Smooth muscle cell (in vitro differentiated cells): ENCODE measurements at regions not wholly inside any gene's neighbourhood (a gene's known extent, or its start where the extent isn't known, plus 50 kb on each side); places are given as distances from the start of the nearest gene placed in this dataset.

Source experiments
- DNase-seq: peaks from one replicate; lab custom pipeline; 2025; ENCODE audit not compliant: unreplicated experiment; lab: John Stamatoyannopoulos, UW
- H2AFZ ChIP-seq: fragments of 200-600 bp; sonication (generic); 2 replicates; pipeline ENCODE4 v1.6.0; 2016; ENCODE audit warnings: antibody characterized with exemption, low read depth, mild to moderate bottlenecking
- H3F3A ChIP-seq: fragments of 200-600 bp; sonication (generic); 2 replicates; pipeline ENCODE4 v1.6.0; 2017; ENCODE audit warnings: antibody characterized with exemption, low read depth
- H3K27ac ChIP-seq: fragments of 200-600 bp; sonication (generic); 2 replicates; pipeline ENCODE4 v1.5.1; 2016; ENCODE audit warnings: low read depth, mild to moderate bottlenecking
- H3K27me3 ChIP-seq: fragments of 200-600 bp; sonication (generic); 2 replicates; pipeline ENCODE4 v1.6.1; 2016; ENCODE audit warnings: low read depth, mild to moderate bottlenecking
- H3K36me3 ChIP-seq: fragments of 200-600 bp; sonication (generic); 2 replicates; pipeline ENCODE4 v1.5.1; 2016; ENCODE audit warnings: low read depth
- H3K4me1 ChIP-seq: fragments of 200-600 bp; sonication (generic); 2 replicates; pipeline ENCODE4 v1.5.1; 2016; ENCODE audit warnings: low read depth
- H3K4me2 ChIP-seq: fragments of 200-600 bp; sonication (generic); 2 replicates; pipeline ENCODE4 v1.6.0; 2016; ENCODE audit warnings: mild to moderate bottlenecking
- H3K4me3 ChIP-seq: fragments of 200-600 bp; sonication (generic); 2 replicates; pipeline ENCODE4 v1.5.1; 2016; ENCODE audit warnings: mild to moderate bottlenecking
- H3K79me2 ChIP-seq: fragments of 200-600 bp; sonication (generic); 2 replicates; pipeline ENCODE4 v1.6.0; 2016; ENCODE audit warnings: low read depth, mild to moderate bottlenecking
- H3K9ac ChIP-seq: fragments of 200-600 bp; sonication (generic); 2 replicates; pipeline ENCODE4 v1.6.0; 2016; ENCODE audit warnings: low read depth
- H3K9me3 ChIP-seq: fragments of 200-600 bp; sonication (generic); replicated peaks from 2 replicates; pipeline ENCODE4 v1.5.1; 2016; ENCODE audit warnings: low read depth
- H4K20me1 ChIP-seq: fragments of 200-600 bp; sonication (generic); 2 replicates; pipeline ENCODE4 v1.6.0; 2016; ENCODE audit warnings: low read depth
- WGBS: methylation state at CpG from one replicate; pipeline ENCODE4 v1.1.7; 2016; ENCODE audit warnings: low lambda C conversion rate; 5-methylcytosine and 5-hydroxymethylcytosine counted together
- TF ChIP-seq, protein P1 (sequence below): fragments of 200-600 bp; sonication (generic); IDR thresholded peaks from 2 replicates; pipeline ENCODE4 v1.5.1; 2017; ENCODE audit warnings: borderline replicate concordance, mild to moderate bottlenecking, antibody characterized with exemption; ENCODE audit not compliant: insufficient read depth, poor library complexity, severe bottlenecking

DNA sequence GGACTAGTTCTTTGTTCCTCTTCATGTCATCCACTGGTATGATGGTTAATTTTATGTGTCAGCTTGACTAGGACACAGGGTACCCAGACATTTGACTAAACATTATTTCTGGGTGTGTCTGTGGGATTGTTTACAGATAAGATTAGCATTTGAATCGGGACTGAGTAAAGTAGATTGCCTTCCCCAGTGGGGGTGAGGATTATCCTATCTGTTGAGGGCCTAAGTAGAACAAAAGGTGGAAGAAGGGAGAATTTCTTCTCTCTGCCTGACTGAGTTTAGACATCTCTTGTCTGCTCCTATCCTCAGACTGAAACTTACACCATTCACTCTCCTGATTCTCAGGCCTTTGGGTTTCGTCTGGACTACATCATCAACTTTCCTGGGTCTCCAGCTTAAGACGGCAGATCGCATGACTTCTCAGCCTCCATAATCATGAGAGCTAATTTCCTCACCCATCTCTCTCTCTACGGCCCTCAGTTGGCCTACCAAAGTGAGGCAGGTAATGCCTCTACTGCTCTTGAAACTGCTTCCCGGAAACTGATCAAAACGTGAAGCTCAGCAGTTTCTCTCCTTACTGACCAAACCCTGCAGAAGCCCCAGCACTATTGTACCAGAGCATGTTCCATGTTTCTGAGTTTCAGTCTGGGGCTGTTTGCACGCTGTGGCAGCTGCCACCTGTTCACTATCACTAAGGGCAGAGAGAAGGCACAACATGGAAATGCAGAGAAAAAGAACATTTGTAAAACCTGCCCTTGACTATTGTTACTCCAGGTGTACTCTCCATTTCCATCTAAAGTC, 95.4 kb downstream of the NXPE2 start:
- TF ChIP-seq, protein P1, sequence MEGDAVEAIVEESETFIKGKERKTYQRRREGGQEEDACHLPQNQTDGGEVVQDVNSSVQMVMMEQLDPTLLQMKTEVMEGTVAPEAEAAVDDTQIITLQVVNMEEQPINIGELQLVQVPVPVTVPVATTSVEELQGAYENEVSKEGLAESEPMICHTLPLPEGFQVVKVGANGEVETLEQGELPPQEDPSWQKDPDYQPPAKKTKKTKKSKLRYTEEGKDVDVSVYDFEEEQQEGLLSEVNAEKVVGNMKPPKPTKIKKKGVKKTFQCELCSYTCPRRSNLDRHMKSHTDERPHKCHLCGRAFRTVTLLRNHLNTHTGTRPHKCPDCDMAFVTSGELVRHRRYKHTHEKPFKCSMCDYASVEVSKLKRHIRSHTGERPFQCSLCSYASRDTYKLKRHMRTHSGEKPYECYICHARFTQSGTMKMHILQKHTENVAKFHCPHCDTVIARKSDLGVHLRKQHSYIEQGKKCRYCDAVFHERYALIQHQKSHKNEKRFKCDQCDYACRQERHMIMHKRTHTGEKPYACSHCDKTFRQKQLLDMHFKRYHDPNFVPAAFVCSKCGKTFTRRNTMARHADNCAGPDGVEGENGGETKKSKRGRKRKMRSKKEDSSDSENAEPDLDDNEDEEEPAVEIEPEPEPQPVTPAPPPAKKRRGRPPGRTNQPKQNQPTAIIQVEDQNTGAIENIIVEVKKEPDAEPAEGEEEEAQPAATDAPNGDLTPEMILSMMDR, result no peak

DNA sequence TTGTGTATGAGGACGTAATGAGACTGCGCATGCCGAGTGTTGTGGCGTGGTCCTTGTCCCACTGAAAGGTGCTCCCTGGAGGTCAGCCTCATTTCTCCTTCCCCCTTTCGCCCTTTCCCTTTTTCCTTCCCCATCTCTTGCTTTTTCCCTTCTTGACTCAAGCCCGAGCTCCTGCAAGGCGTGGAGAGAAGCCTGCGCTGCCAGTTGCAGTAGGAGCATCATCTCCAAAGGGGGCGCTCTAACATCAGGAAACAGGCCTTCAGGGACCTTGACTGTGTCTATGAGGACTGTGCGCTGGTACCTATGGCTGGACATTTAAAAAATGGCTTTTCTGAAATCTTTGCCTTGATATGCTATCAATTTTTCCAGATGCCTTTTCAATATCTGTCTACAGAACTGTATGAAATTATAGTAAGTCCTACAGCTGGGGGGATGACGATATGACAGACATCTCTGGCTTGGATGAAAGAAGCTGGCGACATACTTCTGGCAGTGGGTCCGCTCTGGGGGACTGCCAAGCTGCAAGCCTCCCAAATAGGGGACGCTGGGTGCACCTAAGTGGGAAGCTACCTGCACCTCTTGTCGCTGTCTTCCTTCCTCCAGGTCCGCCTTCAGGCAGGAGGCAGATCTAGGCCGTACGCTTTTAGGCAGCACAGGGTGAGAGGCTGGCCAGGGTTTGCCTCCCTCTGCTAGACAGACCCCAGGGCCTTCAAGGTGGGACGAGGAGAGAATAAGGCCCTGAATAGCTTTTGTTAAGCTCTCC, 96.5 kb downstream of the NXPE2 start:
- Histone ChIP-seq H3K9ac (no peak overlapping the region), H2AFZ (no peak overlapping the region), H3K9me3 (no peaks in the 10 kb centered on the region), H3F3A (no peaks in the 10 kb centered on the region), H4K20me1 (no peaks in the 10 kb centered on the region), H3K4me3 (no peak overlapping the region), H3K79me2 (no peaks in the 10 kb centered on the region), H3K36me3 (no peaks in the 10 kb centered on the region), H3K27ac (no peak overlapping the region), H3K27me3 (peaks cover 57% of the 10 kb centered on the region), H3K4me1 (no peaks in the 10 kb centered on the region), H3K4me2 (no peak overlapping the region)
- 52% methylated on average over 19 of the region's 19 CpGs for WGBS
- DNase-seq, result peak; percentile 17
- TF ChIP-seq, protein P1, result peak; percentile 96

More for the DNA sequence above, 95.4 kb downstream of the NXPE2 start:
- Histone ChIP-seq H4K20me1 (no peaks in the 10 kb centered on the region), H3K4me3 (no peak overlapping the region), H3F3A (no peaks in the 10 kb centered on the region), H3K79me2 (no peaks in the 10 kb centered on the region), H3K4me2 (no peak overlapping the region), H3K27me3 (peaks cover 52% of the 10 kb centered on the region), H3K36me3 (no peaks in the 10 kb centered on the region), H3K27ac (no peak overlapping the region), H2AFZ (no peak overlapping the region), H3K4me1 (no peaks in the 10 kb centered on the region), H3K9ac (no peak overlapping the region), H3K9me3 (no peaks in the 10 kb centered on the region)
- DNase-seq, result no peak
- 72% methylated on average over 8 of the region's 8 CpGs for WGBS

DNA sequence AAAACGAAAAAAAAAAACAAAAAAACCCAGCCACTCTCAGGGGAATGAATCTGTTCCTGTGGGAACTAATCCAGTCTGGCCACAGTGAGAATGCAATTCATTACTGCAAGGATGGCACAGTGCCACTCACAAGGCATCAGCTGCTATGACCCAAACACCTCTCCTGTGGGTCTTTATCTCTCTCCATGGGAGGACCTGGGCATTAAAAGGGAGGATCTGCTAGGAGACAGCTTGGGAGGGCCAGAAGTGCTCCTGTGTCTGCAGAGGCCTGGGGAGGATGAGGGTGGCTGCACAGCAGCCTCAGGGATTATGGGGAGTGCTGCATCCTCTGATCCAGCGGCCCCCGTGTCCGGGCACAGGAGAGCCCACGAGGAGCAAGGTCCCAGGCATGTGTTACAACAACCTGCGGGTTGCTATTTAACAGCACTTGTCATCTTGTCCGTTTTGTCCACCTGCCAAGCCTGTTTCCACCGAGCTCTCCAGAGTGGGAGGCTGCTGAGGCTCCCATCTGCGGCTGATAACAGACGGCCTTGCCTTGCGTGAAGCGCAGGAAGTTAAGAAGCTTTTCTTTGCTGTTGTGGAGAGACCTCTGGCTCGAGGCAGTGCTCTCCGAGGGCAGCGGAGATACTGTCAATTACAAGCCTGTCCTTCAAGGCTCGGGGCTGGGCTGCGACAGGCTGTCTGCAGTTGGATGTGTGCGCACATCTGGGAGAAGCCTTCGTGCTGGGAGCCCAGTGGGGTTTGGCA, 97.7 kb downstream of the NXPE2 start:
- 60% methylated on average over 19 of the region's 19 CpGs for WGBS
- no peak overlapping the region for H3K4me3 ChIP-seq
- H3K27ac ChIP-seq, result no peak overlapping the region
- H4K20me1 ChIP-seq, result no peaks in the 10 kb centered on the region
- no peak overlapping the region for H3K4me2 ChIP-seq
- no peaks in the 10 kb centered on the region for H3K9me3 ChIP-seq
- H3K4me1 ChIP-seq, result no peaks in the 10 kb centered on the region
- no peak overlapping the region for H2AFZ ChIP-seq
- TF ChIP-seq, protein P1, result no peak
- H3K36me3 ChIP-seq, result no peaks in the 10 kb centered on the region
- H3K27me3 ChIP-seq, result peaks cover 70% of the 10 kb centered on the region
- no peaks in the 10 kb centered on the region for H3K79me2 ChIP-seq
- no peak overlapping the region for H3K9ac ChIP-seq
- DNase-seq, result no peak
- H3F3A ChIP-seq, result no peaks in the 10 kb centered on the region
